Activated CD4-positive, alpha-beta T cell treated with anti-CD3 and anti-CD28 coated beads for 4 hours (primary cell): ENCODE measurements at regions not wholly inside any gene's neighbourhood (a gene's known extent, or its start where the extent isn't known, plus 50 kb on each side); places are given as distances from the start of the nearest gene placed in this dataset.

ENCODE experiments used
- DNase-seq, 2 donors: peaks; one replicate each; pipeline ENCODE4 v3.0.0-alpha.2; 2020

- no peak for DNase-seq
Measured at GRCh38 chr3:94179059-94179458, 116.2 kb downstream of the NSUN3 start.

- no peak for DNase-seq
Measured at GRCh38 chr3:94183551-94183950, 120.7 kb downstream of the NSUN3 start.

- DNase-seq: no peak
Measured at GRCh38 chr3:94184781-94185180, 121.9 kb downstream of the NSUN3 start.

GRCh38 chr3:94185753-94186152 lies 122.9 kb downstream of the NSUN3 start:
- DNase-seq: no peak

GRCh38 chr3:94187697-94188096 lies 124.8 kb downstream of the NSUN3 start:
- DNase-seq: no peak

- no peak for DNase-seq
Measured at GRCh38 chr3:94195381-94195780, 132.5 kb downstream of the NSUN3 start.

- no peak for DNase-seq
Measured at GRCh38 chr3:94206291-94206690, 143.4 kb downstream of the NSUN3 start.

GRCh38 chr3:94210256-94210655 lies 147.4 kb downstream of the NSUN3 start:
- DNase-seq: no peak

- no peak for DNase-seq
Measured at GRCh38 chr3:94217406-94217805, 154.5 kb downstream of the NSUN3 start.

GRCh38 chr3:94220426-94220825 lies 157.6 kb downstream of the NSUN3 start:
- no peak for DNase-seq

GRCh38 chr3:94221829-94222228 lies 159.0 kb downstream of the NSUN3 start:
- no peak for DNase-seq

GRCh38 chr3:94225148-94225865 lies 162.4 kb downstream of the NSUN3 start:
- no peak for DNase-seq

GRCh38 chr3:94226078-94226477 lies 163.2 kb downstream of the NSUN3 start:
- no peak for DNase-seq

GRCh38 chr3:94232921-94233320 lies 170.1 kb downstream of the NSUN3 start:
- no peak for DNase-seq

GRCh38 chr3:94234177-94234788 lies 171.4 kb downstream of the NSUN3 start:
- no peak for DNase-seq

- DNase-seq: no peak
Measured at GRCh38 chr3:94241986-94242385, 179.1 kb downstream of the NSUN3 start.

GRCh38 chr3:94246171-94246570 lies 183.3 kb downstream of the NSUN3 start:
- DNase-seq: no peak

- DNase-seq: no peak
Measured at GRCh38 chr3:94248042-94248441, 185.2 kb downstream of the NSUN3 start.

GRCh38 chr3:94249491-94250079 lies 186.7 kb downstream of the NSUN3 start:
- DNase-seq: peak; percentile 38 to 49

GRCh38 chr3:94251566-94251965 lies 188.7 kb downstream of the NSUN3 start:
- no peak for DNase-seq

- DNase-seq: no peak
Measured at GRCh38 chr3:94252316-94252715, 189.5 kb downstream of the NSUN3 start.

- no peak for DNase-seq
Measured at GRCh38 chr3:94256888-94257813, 194.3 kb downstream of the NSUN3 start.

- no peak for DNase-seq
Measured at GRCh38 chr3:94258851-94259250, 196.0 kb downstream of the NSUN3 start.
